Progenitor cell of endocrine pancreas (in vitro differentiated cells): ENCODE measurements at regions not wholly inside any gene's neighbourhood (a gene's known extent, or its start where the extent isn't known, plus 50 kb on each side); places are given as distances from the start of the nearest gene placed in this dataset.

Source experiments
- DNase-seq: peaks from one replicate; pipeline ENCODE4 v3.0.0; 2021; ENCODE audit warnings: low spot score; ENCODE audit not compliant: unreplicated experiment
- H3K27ac Mint-ChIP-seq: 2 replicates; pipeline ENCODE4 v1.8.0; 2021; ENCODE audit warnings: mild to moderate bottlenecking, moderate library complexity, mixed read lengths
- H3K27me3 Mint-ChIP-seq: 2 replicates; pipeline ENCODE4 v1.8.0; 2021; ENCODE audit warnings: mixed read lengths
- H3K36me3 Mint-ChIP-seq: 2 replicates; pipeline ENCODE4 v1.8.0; 2022; ENCODE audit warnings: mixed read lengths; ENCODE audit not compliant: insufficient read depth
- H3K4me1 Mint-ChIP-seq: 2 replicates; pipeline ENCODE4 v1.8.0; 2021; ENCODE audit warnings: low read depth, mixed read lengths
- H3K4me3 Mint-ChIP-seq: 2 replicates; pipeline ENCODE4 v1.8.0; 2021; ENCODE audit warnings: low read depth, mild to moderate bottlenecking, moderate library complexity, mixed read lengths
- H3K9me3 Mint-ChIP-seq: 2 replicates; pipeline ENCODE4 v1.8.0; 2021; ENCODE audit warnings: low read depth, mixed read lengths
- TF ChIP-seq, protein P1 (sequence below): fragments of 200-600 bp; sonication (generic); IDR thresholded peaks from one replicate; pipeline ENCODE4 v1.5.0; 2021; ENCODE audit warnings: antibody characterized with exemption, mild to moderate bottlenecking; ENCODE audit not compliant: unreplicated experiment

DNA sequence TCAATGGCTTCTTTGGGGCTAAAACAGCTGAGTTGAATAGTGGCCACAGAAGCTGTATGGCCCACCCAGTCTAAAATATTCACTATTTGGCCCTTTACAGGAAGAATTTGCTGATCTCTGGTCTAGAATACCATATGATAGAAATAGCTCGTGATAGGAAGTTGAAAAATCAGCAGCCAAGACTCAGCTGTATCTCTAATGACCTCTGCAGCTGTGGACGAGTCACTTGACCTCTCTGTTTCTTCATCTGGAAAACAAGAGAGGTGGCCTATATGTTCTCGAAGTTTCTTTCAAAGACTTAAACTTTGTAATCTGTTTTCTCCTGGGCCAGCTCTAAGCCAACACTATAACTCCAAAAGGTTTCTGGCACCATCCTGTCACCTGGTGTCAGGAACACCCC, 129.2 kb downstream of the ZBTB18 start:
- no peak overlapping the region for H3K4me3 Mint-ChIP-seq
- H3K9me3 Mint-ChIP-seq = no peaks in the 10 kb centered on the region
- peaks cover 19% of the 10 kb centered on the region for H3K27me3 Mint-ChIP-seq
- no peak for DNase-seq
- H3K36me3 Mint-ChIP-seq = no peaks in the 10 kb centered on the region
- peaks cover 12% of the 10 kb centered on the region for H3K4me1 Mint-ChIP-seq
- TF ChIP-seq, protein P1, sequence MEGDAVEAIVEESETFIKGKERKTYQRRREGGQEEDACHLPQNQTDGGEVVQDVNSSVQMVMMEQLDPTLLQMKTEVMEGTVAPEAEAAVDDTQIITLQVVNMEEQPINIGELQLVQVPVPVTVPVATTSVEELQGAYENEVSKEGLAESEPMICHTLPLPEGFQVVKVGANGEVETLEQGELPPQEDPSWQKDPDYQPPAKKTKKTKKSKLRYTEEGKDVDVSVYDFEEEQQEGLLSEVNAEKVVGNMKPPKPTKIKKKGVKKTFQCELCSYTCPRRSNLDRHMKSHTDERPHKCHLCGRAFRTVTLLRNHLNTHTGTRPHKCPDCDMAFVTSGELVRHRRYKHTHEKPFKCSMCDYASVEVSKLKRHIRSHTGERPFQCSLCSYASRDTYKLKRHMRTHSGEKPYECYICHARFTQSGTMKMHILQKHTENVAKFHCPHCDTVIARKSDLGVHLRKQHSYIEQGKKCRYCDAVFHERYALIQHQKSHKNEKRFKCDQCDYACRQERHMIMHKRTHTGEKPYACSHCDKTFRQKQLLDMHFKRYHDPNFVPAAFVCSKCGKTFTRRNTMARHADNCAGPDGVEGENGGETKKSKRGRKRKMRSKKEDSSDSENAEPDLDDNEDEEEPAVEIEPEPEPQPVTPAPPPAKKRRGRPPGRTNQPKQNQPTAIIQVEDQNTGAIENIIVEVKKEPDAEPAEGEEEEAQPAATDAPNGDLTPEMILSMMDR = no peak
- no peak overlapping the region for H3K27ac Mint-ChIP-seq

DNA sequence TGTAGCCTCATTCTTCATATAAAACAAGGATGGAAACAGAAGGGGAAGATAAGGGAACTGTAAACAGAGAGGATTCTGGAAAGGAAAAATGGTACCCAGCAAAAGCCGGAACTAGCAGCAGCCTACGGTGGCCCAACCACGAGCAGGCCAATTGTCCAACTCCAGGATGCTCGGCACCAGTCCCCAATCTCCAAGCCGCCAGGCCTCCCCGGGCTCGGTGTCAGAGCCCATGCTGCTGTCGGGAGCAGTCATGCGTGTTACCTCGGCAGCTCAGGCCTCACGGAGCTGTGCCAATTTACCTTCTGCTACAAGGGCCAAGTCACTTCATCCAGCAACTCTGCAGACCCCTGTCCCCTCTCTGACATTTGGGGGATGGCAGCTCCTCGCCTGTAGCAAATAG, 130.8 kb downstream of the ZBTB18 start:
- no peaks in the 10 kb centered on the region for H3K36me3 Mint-ChIP-seq
- peaks cover 11% of the 10 kb centered on the region for H3K27me3 Mint-ChIP-seq
- H3K4me1 Mint-ChIP-seq = peaks cover 3% of the 10 kb centered on the region
- no peaks in the 10 kb centered on the region for H3K9me3 Mint-ChIP-seq
- H3K4me3 Mint-ChIP-seq = no peak overlapping the region
- H3K27ac Mint-ChIP-seq = no peak overlapping the region
- TF ChIP-seq, protein P1 = no peak
- no peak for DNase-seq

DNA sequence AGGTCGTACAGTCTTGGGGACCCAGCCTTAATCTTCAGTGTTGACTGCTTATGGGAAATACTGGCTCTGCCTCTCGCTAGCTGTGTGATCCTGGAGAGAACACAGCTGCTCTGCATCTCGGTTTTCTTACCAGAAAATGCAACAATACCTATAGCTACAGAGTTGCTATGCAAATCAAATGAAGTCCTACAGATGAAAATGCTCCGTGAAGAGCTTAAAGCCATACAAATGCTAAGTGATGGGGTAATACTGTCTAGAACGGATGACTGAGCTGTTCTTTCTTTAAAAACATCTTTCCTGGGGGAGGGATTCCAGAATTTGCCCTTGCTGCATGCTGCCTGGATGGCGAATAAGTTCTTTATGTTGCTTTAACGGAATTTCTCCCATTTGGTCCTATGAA, 132.0 kb downstream of the ZBTB18 start:
- peaks cover 10% of the 10 kb centered on the region for H3K27me3 Mint-ChIP-seq
- H3K27ac Mint-ChIP-seq = no peak overlapping the region
- no peaks in the 10 kb centered on the region for H3K36me3 Mint-ChIP-seq
- peaks cover 3% of the 10 kb centered on the region for H3K4me1 Mint-ChIP-seq
- H3K4me3 Mint-ChIP-seq = no peak overlapping the region
- TF ChIP-seq, protein P1 = no peak
- H3K9me3 Mint-ChIP-seq = no peaks in the 10 kb centered on the region
- no peak for DNase-seq

DNA sequence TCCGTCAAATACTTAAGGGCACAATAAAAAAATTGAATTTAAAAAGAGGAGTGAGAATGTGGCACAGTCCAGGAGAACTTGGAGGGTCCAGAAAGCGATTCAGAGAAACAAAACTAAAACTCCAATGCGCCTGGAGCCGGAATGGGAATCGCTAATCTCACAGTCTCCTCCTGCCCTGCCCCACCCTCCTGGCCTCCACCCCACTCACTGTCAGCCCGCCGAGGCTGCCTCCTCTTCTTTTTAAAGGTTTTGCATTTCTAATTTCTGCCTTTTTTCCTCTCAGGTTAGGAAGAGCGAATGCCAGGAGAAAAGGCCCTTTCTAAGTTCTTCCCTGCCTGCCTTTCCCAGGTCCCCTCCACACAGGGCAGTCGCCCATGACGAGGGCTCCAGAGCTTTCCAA, 135.3 kb downstream of the ZBTB18 start:
- no peak for DNase-seq
- peaks cover 4% of the 10 kb centered on the region for H3K27me3 Mint-ChIP-seq
- TF ChIP-seq, protein P1 = no peak
- H3K4me3 Mint-ChIP-seq = no peak overlapping the region
- H3K27ac Mint-ChIP-seq = no peak overlapping the region
- no peaks in the 10 kb centered on the region for H3K36me3 Mint-ChIP-seq
- H3K4me1 Mint-ChIP-seq = peaks cover 3% of the 10 kb centered on the region
- H3K9me3 Mint-ChIP-seq = peaks cover 10% of the 10 kb centered on the region

DNA sequence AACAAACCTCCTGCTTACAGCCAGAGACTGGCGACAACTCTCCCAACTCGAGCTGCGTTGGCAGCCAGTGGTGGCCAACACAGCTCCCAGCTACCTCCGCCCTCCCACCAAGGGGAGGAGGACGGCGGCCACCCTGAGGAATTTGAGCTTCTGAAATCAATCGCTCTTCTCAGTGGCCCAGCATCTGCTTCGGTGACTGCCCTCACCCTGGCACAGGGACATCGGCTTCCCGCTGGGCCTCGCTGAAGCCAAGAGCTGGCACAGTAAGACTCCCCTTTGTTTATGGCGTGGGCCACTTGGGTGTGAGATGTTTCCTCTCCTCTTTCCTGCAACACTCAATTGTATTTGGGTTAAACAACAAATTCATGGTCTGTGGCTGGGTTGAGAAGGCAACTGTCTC, 136.2 kb downstream of the ZBTB18 start:
- Mint-ChIP-seq H3K36me3 (no peaks in the 10 kb centered on the region), H3K27me3 (peaks cover 4% of the 10 kb centered on the region), H3K4me3 (no peak overlapping the region), H3K9me3 (peaks cover 10% of the 10 kb centered on the region), H3K27ac (no peak overlapping the region), H3K4me1 (peaks cover 3% of the 10 kb centered on the region)
- TF ChIP-seq, protein P1 = no peak
- no peak for DNase-seq
